CD14-positive monocyte (primary cell): ENCODE measurements at regions not wholly inside any gene's neighbourhood (a gene's known extent, or its start where the extent isn't known, plus 50 kb on each side); places are given as distances from the start of the nearest gene placed in this dataset.
"Not testable (repeated sequence)": the region's sequence is repeated elsewhere in the genome, so short reads cannot be mapped to it uniquely, and the experiment has no call there.

Source experiments
- DNase-seq, 3 donors: peaks; one replicate each; pipeline ENCODE4 v3.0.0-alpha.2; 2011 to 2022
- H2AFZ ChIP-seq: 2 replicates; pipeline ENCODE4 v1.6.0; 2012; ENCODE audit warnings: mild to moderate bottlenecking, low read depth, low read length, inconsistent platforms; ENCODE audit not compliant: insufficient read depth, poor library complexity, severe bottlenecking
- H3K27ac ChIP-seq, 2 donors: 1 replicate in 1 of 2; 2 replicates in 1 of 2; pipeline ENCODE4 v1.5.1; 2012 to 2013; ENCODE audit warnings: low read length in 2 of 2, control low read depth in 1 of 2, inconsistent platforms in 1 of 2, low read depth in 1 of 2, mild to moderate bottlenecking in 1 of 2
- H3K27me3 ChIP-seq, 2 donors: one replicate each; pipeline versions ENCODE4 v1.6.0 to v1.6.1; 2011 to 2013; ENCODE audit warnings: low read length in 2 of 2; ENCODE audit not compliant: control insufficient read depth in 2 of 2, insufficient read depth in 2 of 2
- H3K36me3 ChIP-seq, 2 donors: replicated peaks in 1 of 2; 1 replicate in 1 of 2; 2 replicates in 1 of 2; pipeline versions ENCODE4 v1.5.1 to v1.6.1; 2012 to 2013; ENCODE audit warnings: low read length in 2 of 2, control low read depth in 1 of 2, inconsistent platforms in 1 of 2, mild to moderate bottlenecking in 1 of 2; ENCODE audit not compliant: insufficient read depth in 2 of 2, control insufficient read depth in 1 of 2
- H3K4me1 ChIP-seq, 2 donors: 1 replicate in 1 of 2; 2 replicates in 1 of 2; pipeline versions ENCODE4 v1.5.1 to v1.6.1; 2012 to 2013; ENCODE audit warnings: low read length in 2 of 2, control low read depth in 1 of 2, inconsistent platforms in 1 of 2, mild to moderate bottlenecking in 1 of 2, moderate library complexity in 1 of 2; ENCODE audit not compliant: insufficient read depth in 2 of 2, control insufficient read depth in 1 of 2
- H3K4me2 ChIP-seq: replicated peaks from 2 replicates; pipeline ENCODE3; 2012; ENCODE audit warnings: low read length, moderate library complexity, mild to moderate bottlenecking; ENCODE audit not compliant: poor library complexity, severe bottlenecking; ENCODE audit errors: extremely low read depth
- H3K4me3 ChIP-seq, 3 experiments: fragments of 200-600 bp in 1 of 3; sonication (generic) in 1 of 3; replicated peaks in 1 of 3; 1 replicate in 2 of 3; 2 replicates in 1 of 3; pipeline ENCODE4 v1.5.1; 2011 to 2013; ENCODE audit warnings: low read length in 3 of 3, mild to moderate bottlenecking in 3 of 3, control low read depth in 2 of 3, low read depth in 2 of 3, inconsistent platforms in 1 of 3, moderate library complexity in 1 of 3
- H3K79me2 ChIP-seq: 2 replicates; pipeline ENCODE4 v1.6.0; 2012; ENCODE audit warnings: mild to moderate bottlenecking, control low read depth, inconsistent platforms, low read length, moderate library complexity; ENCODE audit not compliant: insufficient read depth
- H3K9ac ChIP-seq: 2 replicates; pipeline ENCODE4 v1.6.0; 2017; ENCODE audit warnings: low read length, mild to moderate bottlenecking; ENCODE audit not compliant: insufficient read depth, poor library complexity, severe bottlenecking
- H3K9me3 ChIP-seq, 2 donors: replicated peaks in 1 of 2; 1 replicate in 1 of 2; 2 replicates in 1 of 2; pipeline versions ENCODE4 v1.5.1 to v1.6.1; 2012 to 2013; ENCODE audit warnings: low read length in 2 of 2, control low read depth in 1 of 2; ENCODE audit not compliant: control insufficient read depth in 1 of 2, insufficient read depth in 1 of 2
- H4K20me1 ChIP-seq: 2 replicates; pipeline ENCODE4 v1.6.0; 2012; ENCODE audit warnings: mild to moderate bottlenecking, low read length, control low read depth, moderate library complexity; ENCODE audit not compliant: insufficient read depth
- H3K27ac Mint-ChIP-seq, 7 donors: one replicate each; pipeline ENCODE4 v1.8.0; 2020; ENCODE audit warnings: mild to moderate bottlenecking in 7 of 7, mixed read lengths in 7 of 7, moderate library complexity in 6 of 7, inconsistent platforms in 2 of 7
- H3K27me3 Mint-ChIP-seq, 3 donors: one replicate each; pipeline ENCODE4 v1.8.0; 2021 to 2022; ENCODE audit warnings: low read depth in 3 of 3, mild to moderate bottlenecking in 3 of 3, mixed read lengths in 3 of 3, moderate library complexity in 3 of 3, inconsistent platforms in 1 of 3
- H3K36me3 Mint-ChIP-seq, 2 donors: one replicate each; pipeline ENCODE4 v1.8.0; 2020; ENCODE audit warnings: mixed read lengths in 2 of 2, inconsistent platforms in 1 of 2, mild to moderate bottlenecking in 1 of 2
- H3K4me1 Mint-ChIP-seq: one replicate; pipeline ENCODE4 v1.8.0; 2020; ENCODE audit warnings: mild to moderate bottlenecking, mixed read lengths
- H3K4me3 Mint-ChIP-seq, 2 donors: one replicate each; pipeline ENCODE4 v1.8.0; 2020; ENCODE audit warnings: mild to moderate bottlenecking in 2 of 2, mixed read lengths in 2 of 2, moderate library complexity in 1 of 2
- H3K9me3 Mint-ChIP-seq, 7 donors: one replicate each; pipeline ENCODE4 v1.8.0; 2020 to 2022; ENCODE audit warnings: mixed read lengths in 7 of 7, mild to moderate bottlenecking in 6 of 7, moderate library complexity in 6 of 7, inconsistent platforms in 2 of 7
- CTCF ChIP-seq: fragments of 200-600 bp; IDR thresholded peaks from one replicate; pipeline ENCODE4 v1.8.0; 2022; ENCODE audit warnings: antibody characterized with exemption, mild to moderate bottlenecking
- WGBS: methylation state at CpG from one replicate; pipeline ENCODE4 v1.1.5; 2013; ENCODE audit warnings: missing lambda C conversion rate; ENCODE audit not compliant: insufficient coverage; 5-methylcytosine and 5-hydroxymethylcytosine counted together
- intact Hi-C, 2 donors: fragments of 100-400 bp; cut with micrococcal nuclease; formaldehyde crosslinking; loops; one replicate each; pipeline versions ENCODE4 v1.15.0 to v1.15.1; 2023

DNA sequence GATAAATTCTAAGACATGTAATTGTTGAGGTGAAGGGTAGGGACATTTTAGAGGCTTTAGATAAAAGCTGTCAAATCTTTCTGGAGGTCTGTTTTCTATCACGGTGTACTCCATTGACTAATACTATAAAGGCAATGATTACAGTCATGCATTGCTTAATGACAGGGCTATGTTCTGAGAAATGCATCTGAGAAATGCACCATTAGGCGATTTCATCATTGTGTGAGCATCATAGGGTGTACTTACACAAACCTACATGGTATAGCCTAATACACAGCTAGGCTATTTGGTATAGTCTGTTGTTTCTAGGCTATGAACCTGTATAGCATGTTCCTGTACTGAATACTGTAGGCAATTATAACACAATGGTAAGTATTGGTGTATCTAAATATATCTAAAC lies 71.3 kb upstream of the FYN start:
- no peaks in the 10 kb centered on the region for H3K9me3 ChIP-seq
- H3K36me3 ChIP-seq: no peaks in the 10 kb centered on the region
- TF ChIP-seq CTCF: no peak
- Mint-ChIP-seq H3K4me3 (no peak overlapping the region), H3K9me3 (no peaks in the 10 kb centered on the region), H3K4me1 (peaks cover 59% of the 10 kb centered on the region), H3K27me3 (no peaks in the 10 kb centered on the region), H3K36me3 (peaks cover 0 to 3% of the 10 kb centered on the region in 2 donors), H3K27ac (peak overlapping the region; percentile 85 to 97 (median 92))
- no peak overlapping the region for H3K4me3 ChIP-seq
- H3K9ac ChIP-seq: no peak overlapping the region
- no peak overlapping the region for H3K4me2 ChIP-seq
- no peaks in the 10 kb centered on the region for H3K27me3 ChIP-seq
- WGBS: no CpG with 5 or more reads among the region's 2 CpGs
- H2AFZ ChIP-seq: no peak overlapping the region
- no peaks in the 10 kb centered on the region for H3K79me2 ChIP-seq
- no peaks in the 10 kb centered on the region for H4K20me1 ChIP-seq
- H3K4me1 ChIP-seq: peaks cover 64% of the 10 kb centered on the region in 2 donors
- peak; percentile 76 to 85 (median 83) for DNase-seq
- intact Hi-C loops: loop anchor here (1.0 to 10.0 kb wide), 5 partner anchors 29 to 72 kb away; partner anchors contain the start of gene FYN (in 2 of the 2)
- H3K27ac ChIP-seq: peak overlapping the region in 1 of 2 donors; percentile 87

GRCh38 chr6:111949546-111949945 lies 76.3 kb upstream of the FYN start:
- Histone ChIP-seq H3K27me3 (no peaks in the 10 kb centered on the region), H3K9me3 (no peaks in the 10 kb centered on the region), H3K4me3 (no peak overlapping the region), H3K4me2 (no peak overlapping the region), H4K20me1 (no peaks in the 10 kb centered on the region), H2AFZ (no peak overlapping the region), H3K4me1 (peaks cover 39 to 41% of the 10 kb centered on the region in 2 donors), H3K9ac (no peak overlapping the region), H3K27ac (no peak overlapping the region), H3K79me2 (no peaks in the 10 kb centered on the region), H3K36me3 (no peaks in the 10 kb centered on the region)
- intact Hi-C loops: loop anchor here in 1 of 2 donors (10.0 kb wide), 2 partner anchors 45 to 75 kb away; partner anchors contain the start of gene FYN
- peaks cover 0 to 3% of the 10 kb centered on the region in 2 donors for H3K36me3 Mint-ChIP-seq
- peaks cover 0 to 4% (median 3%) of the 10 kb centered on the region in 7 donors for H3K9me3 Mint-ChIP-seq
- H3K4me3 Mint-ChIP-seq: no peak overlapping the region
- H3K27ac Mint-ChIP-seq: no peak overlapping the region
- no peak for TF ChIP-seq CTCF
- no peaks in the 10 kb centered on the region for H3K27me3 Mint-ChIP-seq
- peaks cover 37% of the 10 kb centered on the region for H3K4me1 Mint-ChIP-seq
- 94% methylated on average over 3 of the region's 3 CpGs for WGBS
- no peak for DNase-seq

- peaks cover 34% of the 10 kb centered on the region for H3K4me1 Mint-ChIP-seq
- not testable (repeated sequence) for H4K20me1 ChIP-seq, H3K27ac ChIP-seq, H3K9ac ChIP-seq, H3K36me3 Mint-ChIP-seq, H3K9me3 ChIP-seq, DNase-seq, H3K27me3 ChIP-seq, H3K4me3 ChIP-seq, H3K36me3 ChIP-seq, H3K79me2 ChIP-seq, H3K4me3 Mint-ChIP-seq, H2AFZ ChIP-seq, H3K27me3 Mint-ChIP-seq, H3K9me3 Mint-ChIP-seq, H3K4me2 ChIP-seq
- WGBS: 82% methylated on average over 2 of the region's 3 CpGs
- intact Hi-C loops: loop anchor here (5.0 to 10.0 kb wide), 3 partner anchors 37 to 75 kb away; partner anchors contain the start of gene FYN (in 1 of the 2)
- H3K4me1 ChIP-seq: peaks cover 35 to 39% of the 10 kb centered on the region in 2 donors
- H3K27ac Mint-ChIP-seq: peak overlapping the region in 3 of 7 donors; percentile 51 to 81 (median 61)
These were observed 76.7 kb upstream of the FYN start for GRCh38 chr6:111949984-111950383.
